IMR-90 (cell line): ENCODE measurements at regions not wholly inside any gene's neighbourhood (a gene's known extent, or its start where the extent isn't known, plus 50 kb on each side); places are given as distances from the start of the nearest gene placed in this dataset.
A peak's percentile ranks its signal among the peaks of the same experiment; 100 is the strongest.

Source experiments
- ATAC-seq: fragments of 200-7000 bp; cut with Tn5 transposase; 2 replicates; pipeline ENCODE4 v1.9.1; 2020; ENCODE audit warnings: low read depth, mild to moderate bottlenecking, moderate library complexity
- BruUV-seq: library from RNA; stranded (reverse); fragments of 400-500 nt; replicated peaks from 2 replicates; lab custom pipeline; 2021; lab: Mats Ljungman, UMichigan
- CTCF ChIA-PET: fragments of 300-600 bp; formaldehyde crosslinking; extraction: SDS; loops from one replicate; lab custom pipeline; 2021; ENCODE audit warnings: antibody characterized with exemption; lab: Yijun Ruan, JAX
- POLR2A ChIA-PET: fragments of 300-600 bp; sonication (Branson Sonifier 250); formaldehyde crosslinking; loops from one replicate; lab custom pipeline; 2022; ENCODE audit warnings: antibody characterized with exemption; ENCODE audit not compliant: unreplicated experiment; lab: Charles Lee
- DNase-seq: peaks from one replicate; pipeline ENCODE4 v3.0.0; 2013
- H2AFZ ChIP-seq: replicated peaks from 2 replicates; pipeline ENCODE3; 2013; ENCODE audit warnings: low read length, mild to moderate bottlenecking; ENCODE audit not compliant: poor library complexity
- H2AK5ac ChIP-seq: 2 replicates; pipeline ENCODE4 v1.6.1; 2013; ENCODE audit warnings: low read depth, low read length, inconsistent platforms
- H2AK9ac ChIP-seq: replicated peaks from 2 replicates; pipeline ENCODE3; 2013; ENCODE audit warnings: mild to moderate bottlenecking, low read depth, low read length, moderate library complexity; ENCODE audit not compliant: poor library complexity
- H2BK120ac ChIP-seq: 2 replicates; pipeline ENCODE4 v1.6.1; 2013; ENCODE audit warnings: low read depth, low read length, inconsistent platforms
- H2BK15ac ChIP-seq: 3 replicates; pipeline ENCODE4 v1.6.1; 2013; ENCODE audit warnings: low read depth, low read length, inconsistent platforms
- H2BK20ac ChIP-seq: 2 replicates; pipeline ENCODE4 v1.6.1; 2013; ENCODE audit warnings: low read depth, mild to moderate bottlenecking, inconsistent platforms, low read length, moderate library complexity
- H2BK5ac ChIP-seq: 2 replicates; pipeline ENCODE4 v1.6.1; 2013; ENCODE audit warnings: mild to moderate bottlenecking, low read depth, low read length, inconsistent platforms; ENCODE audit not compliant: poor library complexity, severe bottlenecking
- H3K14ac ChIP-seq: replicated peaks from 2 replicates; pipeline ENCODE4 v1.6.1; 2013; ENCODE audit warnings: low read depth, low read length, inconsistent platforms
- H3K18ac ChIP-seq: 2 replicates; pipeline ENCODE4 v1.6.1; 2013; ENCODE audit warnings: low read depth, low read length, control low read depth
- H3K23ac ChIP-seq: 2 replicates; pipeline ENCODE4 v1.6.1; 2013; ENCODE audit warnings: low read depth, low read length, inconsistent platforms
- H3K27ac ChIP-seq: 2 replicates; pipeline ENCODE4 v1.5.1; 2013; ENCODE audit warnings: mild to moderate bottlenecking, control low read depth, low read length; ENCODE audit not compliant: insufficient read depth
- H3K27me3 ChIP-seq: 2 replicates; pipeline ENCODE4 v1.6.1; 2013; ENCODE audit warnings: low read length; ENCODE audit not compliant: control insufficient read depth, insufficient read depth
- H3K36me3 ChIP-seq: 2 replicates; pipeline ENCODE4 v1.6.1; 2013; ENCODE audit warnings: low read length, mixed read lengths; ENCODE audit not compliant: control insufficient read depth, insufficient read depth
- H3K4ac ChIP-seq: 2 replicates; pipeline ENCODE4 v1.6.1; 2013; ENCODE audit warnings: low read depth, low read length, inconsistent platforms
- H3K4me1 ChIP-seq: 2 replicates; pipeline ENCODE4 v1.6.1; 2013; ENCODE audit warnings: low read length, mixed read lengths; ENCODE audit not compliant: control insufficient read depth, insufficient read depth
- H3K4me2 ChIP-seq: 2 replicates; pipeline ENCODE4 v1.6.1; 2013; ENCODE audit warnings: low read depth, mild to moderate bottlenecking, control low read depth, low read length, moderate library complexity
- H3K4me3 ChIP-seq: 2 replicates; pipeline ENCODE4 v1.5.1; 2013; ENCODE audit warnings: low read depth, mild to moderate bottlenecking, control low read depth, low read length, moderate library complexity; ENCODE audit not compliant: insufficient read depth
- H3K56ac ChIP-seq: 2 replicates; pipeline ENCODE4 v1.6.1; 2013; ENCODE audit warnings: low read length, inconsistent platforms; ENCODE audit not compliant: insufficient read depth; ENCODE audit errors: extremely low read depth
- H3K79me1 ChIP-seq, 2 experiments: 2 replicates each; pipeline ENCODE4 v1.6.1; 2013; ENCODE audit warnings: low read length in 2 of 2, inconsistent platforms in 1 of 2, low read depth in 1 of 2
- H3K9ac ChIP-seq: 2 replicates; pipeline ENCODE4 v1.6.1; 2013; ENCODE audit warnings: low read depth, low read length, control low read depth
- H3K9me1 ChIP-seq: 2 replicates; pipeline ENCODE4 v1.6.1; 2013; ENCODE audit warnings: low read length, inconsistent platforms; ENCODE audit not compliant: insufficient read depth
- H3K9me3 ChIP-seq: 2 replicates; pipeline ENCODE4 v1.6.1; 2013; ENCODE audit warnings: low read length; ENCODE audit not compliant: control insufficient read depth, insufficient read depth
- H4K20me1 ChIP-seq: 2 replicates; pipeline ENCODE4 v1.6.1; 2013; ENCODE audit warnings: low read length, inconsistent platforms; ENCODE audit not compliant: insufficient read depth
- H4K5ac ChIP-seq: 2 replicates; pipeline ENCODE4 v1.6.1; 2013; ENCODE audit warnings: mild to moderate bottlenecking, low read depth, low read length, control low read depth
- H4K8ac ChIP-seq, 2 experiments: 2 replicates each; pipeline ENCODE4 v1.6.1; 2013; ENCODE audit warnings: low read depth in 2 of 2, low read length in 2 of 2, control low read depth in 1 of 2, inconsistent platforms in 1 of 2
- H4K91ac ChIP-seq: 2 replicates; pipeline ENCODE4 v1.6.1; 2013; ENCODE audit warnings: low read depth, low read length, inconsistent platforms; ENCODE audit not compliant: insufficient read depth
- CEBPB ChIP-seq: IDR thresholded peaks from 2 replicates; pipeline ENCODE4 v1.6.1; 2012; ENCODE audit warnings: low read depth, low read length, improper control_type of control experiment
- CHD1 ChIP-seq: IDR thresholded peaks from 2 replicates; pipeline ENCODE4 v1.6.1; 2012; ENCODE audit warnings: low read depth, low read length, improper control_type of control experiment
- FOS ChIP-seq: fragments of 150-350 bp; IDR thresholded peaks from 2 replicates; pipeline ENCODE4 v1.6.1; 2016; ENCODE audit warnings: low read depth, low read length
- MAFK ChIP-seq: IDR thresholded peaks from 2 replicates; pipeline ENCODE4 v1.6.1; 2012; ENCODE audit warnings: low read depth, low read length, improper control_type of control experiment
- MAZ ChIP-seq: IDR thresholded peaks from 2 replicates; pipeline ENCODE4 v1.6.1; 2012; ENCODE audit warnings: low read depth, mild to moderate bottlenecking, low read length, improper control_type of control experiment, moderate library complexity, borderline replicate concordance
- NFE2L2 ChIP-seq: fragments of 150-350 bp; IDR thresholded peaks from 2 replicates; pipeline ENCODE4 v1.6.1; 2016; ENCODE audit warnings: low read depth, mild to moderate bottlenecking, low read length
- POLR2A ChIP-seq: IDR thresholded peaks from 2 replicates; pipeline ENCODE4 v1.6.1; 2012; ENCODE audit warnings: mild to moderate bottlenecking, low read depth, low read length
- RAD21 ChIP-seq: IDR thresholded peaks from 2 replicates; pipeline ENCODE4 v1.6.1; 2012; ENCODE audit warnings: low read length, improper control_type of control experiment
- RFX5 ChIP-seq: IDR thresholded peaks from 2 replicates; pipeline ENCODE4 v1.8.0; 2012; ENCODE audit warnings: low read depth, mild to moderate bottlenecking, low read length, moderate library complexity
- SMC3 ChIP-seq: fragments of 150-350 bp; IDR thresholded peaks from 2 replicates; pipeline ENCODE4 v1.6.1; 2016; ENCODE audit warnings: low read depth, mild to moderate bottlenecking, antibody characterized with exemption, low read length, moderate library complexity
- WGBS, 2 experiments: methylation state at CpG; one replicate each; pipeline versions ENCODE4 v1.1.5 to v1.1.7; 2013; ENCODE audit warnings: missing lambda C conversion rate in 2 of 2; ENCODE audit not compliant: insufficient read length in 1 of 2; ENCODE audit errors: extremely low coverage in 2 of 2; 5-methylcytosine and 5-hydroxymethylcytosine counted together
- dilution Hi-C: fragments of 300-500 bp; cut with HindIII; formaldehyde crosslinking; loops from one replicate; pipeline ENCODE4 v1.14.3; 2018; ENCODE audit warnings: low sequenced_read_pairs; ENCODE audit not compliant: unreplicated experiment
- in situ Hi-C: fragments of 300-500 bp; cut with MboI; formaldehyde crosslinking; loops from 3 replicates; pipeline ENCODE4 v1.14.3; 2019; ENCODE audit warnings: low sequenced_read_pairs, inconsistent platforms, mixed read lengths
- intact Hi-C: fragments of 100-400 bp; cut with micrococcal nuclease; formaldehyde crosslinking; loops from 2 replicates; pipeline ENCODE4 v1.10.0; 2022
- TF ChIP-seq, protein P1 (sequence below): fragments of 150-350 bp; IDR thresholded peaks from 2 replicates; pipeline ENCODE4 v1.6.1; 2016; ENCODE audit warnings: low read depth, mild to moderate bottlenecking, low read length, moderate library complexity, borderline replicate concordance
- TF ChIP-seq, protein P2 (sequence below): conservative IDR thresholded peaks from 2 replicates; pipeline ENCODE4 v1.5.1; 2012; ENCODE audit warnings: mild to moderate bottlenecking, low read depth, low read length, improper control_type of control experiment
- TF ChIP-seq, protein P3 (sequence below): fragments of 150-350 bp; IDR thresholded peaks from 2 replicates; pipeline ENCODE4 v1.6.1; 2017; ENCODE audit warnings: mild to moderate bottlenecking, antibody characterized with exemption, low read length, low read depth

DNA sequence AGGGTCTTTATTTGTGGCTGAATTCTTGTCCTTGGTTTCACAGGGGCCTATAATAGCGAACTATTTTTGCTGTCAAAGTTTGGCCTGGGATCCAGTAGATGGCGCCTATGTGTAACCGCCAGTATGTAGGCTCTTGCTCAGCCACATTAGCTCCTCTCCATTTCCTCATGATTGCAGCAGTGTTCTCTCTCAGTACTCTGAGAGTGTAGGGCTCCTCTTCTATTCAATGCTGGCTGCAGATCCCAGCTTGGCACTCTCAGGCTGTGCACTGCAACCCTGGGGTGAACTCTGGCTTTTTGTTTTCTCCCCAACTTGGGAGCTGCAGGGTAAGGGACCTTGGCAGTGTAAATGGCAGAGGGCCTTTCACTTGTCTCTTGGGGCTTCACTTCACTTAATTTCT lies 344.6 kb upstream of the CHAC2 start:
- no peak overlapping the region for H3K4me2 ChIP-seq
- H3K9me3 ChIP-seq: no peaks in the 10 kb centered on the region
- peak overlapping the region; percentile 29; the same call in 1 of the 2 replicates for H2BK120ac ChIP-seq
- H3K4me3 ChIP-seq: no peak overlapping the region
- no peaks in the 10 kb centered on the region for H3K4me1 ChIP-seq
- ATAC-seq (peak; percentile 85), DNase-seq (peak; percentile 59)
- H2AFZ ChIP-seq: peak overlapping the region; percentile 70
- no peak overlapping the region for H3K56ac ChIP-seq
- intact Hi-C loops: loop anchor here (1.0 kb wide), 1 partner anchor 317 kb away; no protein-coding TSS in a partner anchor
- H3K9ac ChIP-seq: no peak overlapping the region
- no peak overlapping the region for H2BK5ac ChIP-seq
- no peak overlapping the region for H4K5ac ChIP-seq
- no peak overlapping the region for H2AK5ac ChIP-seq
- BruUV-seq: no TSS peak
- no peak overlapping the region for H3K27ac ChIP-seq
- 0 out of 2 replicates have a peak overlapping the region, but pooled peaks have one; percentile 8 for H2BK20ac ChIP-seq
- H3K27me3 ChIP-seq: no peaks in the 10 kb centered on the region
- no peak overlapping the region for H3K18ac ChIP-seq
- H3K36me3 ChIP-seq: no peaks in the 10 kb centered on the region
- H4K20me1 ChIP-seq: no peaks in the 10 kb centered on the region
- dilution Hi-C loops: no loop called here
- H3K9me1 ChIP-seq: no peaks in the 10 kb centered on the region
- H2AK9ac ChIP-seq: no peak overlapping the region
- TF ChIP-seq CEBPB: peak; percentile 9; the same call in 1 of the 2 replicates
- peak; percentile 59 for TF ChIP-seq SMC3
- TF ChIP-seq FOS: no peak
- no peak for TF ChIP-seq CHD1
- no peak for TF ChIP-seq MAFK
- TF ChIP-seq RFX5: no peak
- TF ChIP-seq NFE2L2: no peak
- peak; percentile 78 for TF ChIP-seq RAD21
- no peak for TF ChIP-seq MAZ
- TF ChIP-seq, protein P1, sequence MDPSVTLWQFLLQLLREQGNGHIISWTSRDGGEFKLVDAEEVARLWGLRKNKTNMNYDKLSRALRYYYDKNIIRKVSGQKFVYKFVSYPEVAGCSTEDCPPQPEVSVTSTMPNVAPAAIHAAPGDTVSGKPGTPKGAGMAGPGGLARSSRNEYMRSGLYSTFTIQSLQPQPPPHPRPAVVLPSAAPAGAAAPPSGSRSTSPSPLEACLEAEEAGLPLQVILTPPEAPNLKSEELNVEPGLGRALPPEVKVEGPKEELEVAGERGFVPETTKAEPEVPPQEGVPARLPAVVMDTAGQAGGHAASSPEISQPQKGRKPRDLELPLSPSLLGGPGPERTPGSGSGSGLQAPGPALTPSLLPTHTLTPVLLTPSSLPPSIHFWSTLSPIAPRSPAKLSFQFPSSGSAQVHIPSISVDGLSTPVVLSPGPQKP: no peak
- TF ChIP-seq, protein P2, sequence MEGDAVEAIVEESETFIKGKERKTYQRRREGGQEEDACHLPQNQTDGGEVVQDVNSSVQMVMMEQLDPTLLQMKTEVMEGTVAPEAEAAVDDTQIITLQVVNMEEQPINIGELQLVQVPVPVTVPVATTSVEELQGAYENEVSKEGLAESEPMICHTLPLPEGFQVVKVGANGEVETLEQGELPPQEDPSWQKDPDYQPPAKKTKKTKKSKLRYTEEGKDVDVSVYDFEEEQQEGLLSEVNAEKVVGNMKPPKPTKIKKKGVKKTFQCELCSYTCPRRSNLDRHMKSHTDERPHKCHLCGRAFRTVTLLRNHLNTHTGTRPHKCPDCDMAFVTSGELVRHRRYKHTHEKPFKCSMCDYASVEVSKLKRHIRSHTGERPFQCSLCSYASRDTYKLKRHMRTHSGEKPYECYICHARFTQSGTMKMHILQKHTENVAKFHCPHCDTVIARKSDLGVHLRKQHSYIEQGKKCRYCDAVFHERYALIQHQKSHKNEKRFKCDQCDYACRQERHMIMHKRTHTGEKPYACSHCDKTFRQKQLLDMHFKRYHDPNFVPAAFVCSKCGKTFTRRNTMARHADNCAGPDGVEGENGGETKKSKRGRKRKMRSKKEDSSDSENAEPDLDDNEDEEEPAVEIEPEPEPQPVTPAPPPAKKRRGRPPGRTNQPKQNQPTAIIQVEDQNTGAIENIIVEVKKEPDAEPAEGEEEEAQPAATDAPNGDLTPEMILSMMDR: peak; percentile 64
- no peak for TF ChIP-seq POLR2A
- TF ChIP-seq, protein P3, sequence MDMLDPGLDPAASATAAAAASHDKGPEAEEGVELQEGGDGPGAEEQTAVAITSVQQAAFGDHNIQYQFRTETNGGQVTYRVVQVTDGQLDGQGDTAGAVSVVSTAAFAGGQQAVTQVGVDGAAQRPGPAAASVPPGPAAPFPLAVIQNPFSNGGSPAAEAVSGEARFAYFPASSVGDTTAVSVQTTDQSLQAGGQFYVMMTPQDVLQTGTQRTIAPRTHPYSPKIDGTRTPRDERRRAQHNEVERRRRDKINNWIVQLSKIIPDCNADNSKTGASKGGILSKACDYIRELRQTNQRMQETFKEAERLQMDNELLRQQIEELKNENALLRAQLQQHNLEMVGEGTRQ: no peak
- H2BK15ac ChIP-seq: no peak overlapping the region
- ChIA-PET CTCF (interaction anchor here (0.6 to 1.2 kb wide), 5 partner anchors 18 to 306 kb away, joined by 3 to 4 read pairs (median 3); no protein-coding TSS in a partner anchor), POLR2A (interaction anchor here (0.6 kb wide), 1 partner anchor 288 kb away, joined by 4 read pairs; no protein-coding TSS in a partner anchor)
- no peak overlapping the region for H3K14ac ChIP-seq
- no peak overlapping the region for H4K8ac ChIP-seq
- H4K91ac ChIP-seq: no peak overlapping the region
- WGBS, 2 experiments: 67% methylated on average over 1 of the region's 3 CpGs; no CpG with 5 or more reads in 1 of the 2 experiments
- H3K79me1 ChIP-seq: no peaks in the 10 kb centered on the region
- H3K23ac ChIP-seq: no peak overlapping the region
- in situ Hi-C loops: loop anchor here (10.0 kb wide), 1 partner anchor 322 kb away; no protein-coding TSS in a partner anchor
- H3K4ac ChIP-seq: no peak overlapping the region
